IPS DF 4.7 (cell line): ENCODE measurements at regions not wholly inside any gene's neighbourhood (a gene's known extent, or its start where the extent isn't known, plus 50 kb on each side); places are given as distances from the start of the nearest gene placed in this dataset.

ENCODE experiments used
- DNase-seq: peaks from one replicate; pipeline ENCODE4 v3.0.0-alpha.2; 2013; ENCODE audit warnings: low spot score; ENCODE audit errors: extremely low read depth

DNA sequence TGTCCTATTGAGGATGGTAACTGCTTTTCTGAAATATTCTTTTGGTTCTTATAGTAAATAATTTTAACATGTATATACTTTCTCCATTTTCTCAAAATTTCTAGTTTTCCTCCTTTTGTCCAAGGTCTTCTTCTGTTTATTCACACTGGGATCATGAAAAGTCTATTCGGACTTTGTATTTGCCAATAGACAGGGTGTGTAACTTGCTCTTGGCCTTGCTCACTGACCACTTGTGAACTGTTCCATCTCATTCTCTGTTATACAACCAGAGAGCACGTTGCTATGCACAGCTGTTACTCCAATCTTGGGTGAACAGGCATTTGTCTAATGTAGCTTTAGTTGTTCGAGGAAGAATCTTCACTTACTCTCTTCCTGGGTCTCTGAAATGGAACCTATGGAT, 388.9 kb downstream of the SH3GL2 start:
- DNase-seq, result no peak

DNA sequence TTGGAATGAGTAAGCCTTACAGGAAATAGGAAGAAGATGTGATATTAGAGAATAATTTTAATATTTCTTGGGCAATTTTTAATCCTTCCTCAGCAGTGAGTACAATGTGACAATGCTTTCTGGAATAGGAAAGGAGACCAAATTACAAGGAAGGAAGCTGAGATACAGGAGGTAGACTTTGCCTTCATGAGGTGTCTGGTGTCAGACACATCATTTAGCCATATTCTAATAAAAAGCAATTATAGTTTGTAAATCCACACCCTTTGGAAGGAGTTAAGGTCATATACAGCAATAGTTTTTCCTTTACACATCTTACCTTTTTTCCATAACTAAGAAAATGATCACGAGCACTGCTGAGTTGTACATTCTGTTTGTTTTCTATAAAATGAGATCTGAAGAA, 390.4 kb downstream of the SH3GL2 start:
- DNase-seq, result no peak

DNA sequence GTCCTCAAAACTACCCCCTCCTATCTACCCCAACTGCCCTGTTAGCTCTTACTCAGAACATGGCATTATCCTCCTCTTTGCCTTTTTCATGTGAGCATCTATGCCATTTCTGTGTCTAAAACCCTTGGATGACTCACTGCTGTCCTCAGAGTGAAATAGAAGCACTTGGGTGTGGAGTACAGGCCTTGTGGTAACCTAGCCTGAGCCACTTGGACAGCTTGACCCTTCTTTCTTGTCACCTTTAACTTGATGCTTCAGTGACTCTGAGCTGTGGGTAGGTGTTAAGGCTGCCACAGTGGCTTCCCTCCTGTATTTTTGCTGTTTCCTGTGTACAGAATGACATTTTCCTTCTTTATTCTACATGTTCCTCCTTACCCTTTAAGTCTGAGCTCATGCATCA, 391.4 kb downstream of the SH3GL2 start:
- DNase-seq, result no peak

DNA sequence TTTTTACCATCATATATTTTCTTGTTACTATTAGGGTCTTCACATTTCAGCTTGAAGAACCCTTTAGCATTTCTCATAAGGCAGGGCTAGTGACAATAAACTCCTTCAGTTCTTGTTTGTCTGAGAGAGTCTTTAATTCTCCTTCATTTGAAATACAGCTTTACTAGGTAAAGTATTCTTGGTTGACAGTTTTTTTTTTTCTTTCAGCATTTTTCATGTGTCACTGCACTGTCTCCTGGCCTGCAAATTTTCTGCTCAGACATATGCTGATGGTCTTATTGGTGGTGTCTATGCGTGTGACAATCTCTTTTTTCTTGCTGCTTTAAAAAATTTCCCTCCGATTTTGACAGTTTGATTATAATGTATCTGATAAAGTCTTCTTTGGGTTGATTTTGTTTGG, 399.9 kb downstream of the SH3GL2 start:
- DNase-seq, result no peak

DNA sequence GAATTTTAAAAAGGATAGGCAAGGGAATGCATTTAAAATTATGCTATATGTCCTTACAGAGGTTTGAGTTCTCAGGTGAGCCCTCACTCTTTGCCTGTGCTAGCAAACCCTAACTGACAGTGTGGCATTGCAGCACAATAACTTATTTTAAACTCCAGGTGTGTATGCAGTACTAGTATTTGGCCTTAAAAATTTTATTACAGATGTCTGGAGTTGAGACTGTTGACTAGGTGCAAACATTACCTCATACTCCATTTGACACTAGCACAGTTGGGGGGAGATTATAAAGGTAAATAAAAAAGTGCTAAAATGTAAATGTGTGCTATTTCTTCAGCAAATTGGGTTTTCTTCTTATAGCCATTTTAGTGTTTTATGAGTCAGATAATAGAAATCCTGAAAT, 407.7 kb downstream of the SH3GL2 start:
- no peak for DNase-seq

DNA sequence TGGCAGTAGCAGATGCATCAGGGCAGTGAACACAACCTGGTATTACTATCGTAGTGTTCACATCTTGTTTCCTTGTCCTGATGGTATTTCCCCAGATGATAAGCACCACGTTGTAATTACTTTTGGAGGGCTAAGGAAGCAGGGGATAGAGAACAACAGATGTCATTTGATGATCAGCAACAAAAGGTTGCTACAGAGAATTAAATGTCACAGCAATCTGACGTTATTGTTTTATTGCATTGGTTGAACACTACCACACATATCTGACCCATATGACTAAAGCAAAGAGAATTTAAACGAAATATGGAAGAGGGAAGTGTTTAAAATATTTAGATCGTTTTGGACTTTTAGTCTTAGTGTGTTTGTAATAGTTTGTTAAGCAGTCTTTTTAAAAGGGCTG, 408.3 kb downstream of the SH3GL2 start:
- no peak for DNase-seq

DNA sequence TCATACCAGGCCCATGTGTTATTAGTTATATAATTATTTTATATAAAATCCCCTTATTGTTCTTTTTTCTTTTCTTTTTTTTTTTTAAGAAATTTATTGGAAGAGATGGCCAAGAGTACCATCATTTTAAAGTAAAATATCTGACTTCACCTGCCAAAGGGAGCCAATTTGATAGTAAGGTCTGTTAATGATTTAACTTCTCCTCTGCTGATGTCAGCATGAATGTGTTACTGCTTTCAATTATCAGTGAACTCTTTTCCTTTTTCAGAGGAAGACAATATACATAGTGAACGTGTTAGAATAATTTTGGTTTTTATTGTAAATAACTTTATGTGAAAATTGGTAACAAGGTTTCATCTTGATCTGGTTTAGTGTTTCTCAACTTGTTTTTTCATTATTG, 409.6 kb downstream of the SH3GL2 start:
- DNase-seq, result no peak

DNA sequence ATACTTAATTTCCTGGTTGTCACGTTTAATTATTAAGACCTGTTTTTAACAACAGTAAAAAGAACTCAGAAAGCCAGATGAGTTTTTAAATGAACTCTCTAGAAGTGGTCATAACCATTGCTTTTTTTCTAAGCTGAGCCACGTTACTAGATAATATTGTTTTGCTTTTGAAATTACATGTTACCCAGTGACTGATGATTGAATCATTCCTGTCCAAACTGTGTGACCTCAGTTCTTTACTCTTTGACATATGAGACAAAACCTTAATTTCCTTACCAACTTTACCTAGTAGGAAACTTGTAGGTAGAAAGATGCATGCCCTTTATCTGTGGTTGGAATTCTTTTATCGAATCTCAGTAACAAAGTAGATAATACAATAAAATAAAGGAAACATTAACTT, 411.7 kb downstream of the SH3GL2 start:
- DNase-seq, result no peak

DNA sequence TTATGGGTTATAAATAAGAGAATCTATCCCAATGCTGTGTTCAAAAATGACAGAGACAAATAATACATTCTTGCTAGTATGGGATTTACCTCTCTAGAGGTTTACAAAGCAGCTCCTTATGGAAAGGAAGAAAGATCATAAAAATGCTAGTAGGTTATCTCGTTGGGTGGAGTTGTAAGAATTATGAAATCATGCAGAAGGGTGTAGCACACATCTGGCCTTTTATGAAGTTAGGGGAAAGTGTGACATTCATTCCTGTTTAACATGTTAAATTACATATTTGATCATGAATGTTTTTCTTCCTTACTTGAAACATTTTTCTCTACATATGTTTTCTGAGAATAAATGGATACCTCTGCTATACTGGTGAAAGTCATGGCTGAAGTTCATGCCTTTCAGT, 414.2 kb downstream of the SH3GL2 start:
- DNase-seq, result no peak

DNA sequence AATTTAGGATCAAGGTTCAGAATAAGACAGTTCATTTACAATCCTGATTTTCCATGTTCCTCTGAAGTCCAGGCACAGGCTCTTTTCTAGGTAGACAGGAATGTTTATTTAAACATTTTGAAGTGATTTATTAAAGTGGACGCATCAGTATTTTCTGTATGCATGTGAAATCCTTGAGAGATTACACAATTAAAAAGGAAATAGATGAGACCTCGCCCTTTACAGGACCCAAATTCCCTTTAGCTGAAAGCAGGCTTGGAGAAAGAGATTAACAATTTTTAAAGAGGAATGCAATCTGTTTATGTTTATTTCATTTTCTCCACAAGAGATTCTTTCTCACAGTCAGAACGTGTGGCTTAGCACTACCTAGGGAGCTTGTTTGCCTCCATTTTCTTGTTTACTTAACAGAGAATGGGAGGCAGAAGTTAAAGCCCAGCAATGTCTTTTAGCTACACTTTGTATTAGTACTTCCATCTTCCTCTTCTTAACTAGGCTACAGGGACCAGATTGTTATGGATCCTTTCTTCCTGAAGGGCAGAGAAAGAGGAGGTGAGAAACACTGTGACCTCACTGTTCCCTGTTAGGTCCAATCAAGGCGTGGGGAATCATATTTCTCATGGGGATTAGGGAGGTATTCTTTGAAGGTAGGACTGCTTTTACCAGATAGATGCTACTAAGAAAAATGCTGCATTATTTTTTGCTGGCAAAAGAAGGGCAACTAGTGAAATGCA, 416.0 kb downstream of the SH3GL2 start:
- no peak for DNase-seq

DNA sequence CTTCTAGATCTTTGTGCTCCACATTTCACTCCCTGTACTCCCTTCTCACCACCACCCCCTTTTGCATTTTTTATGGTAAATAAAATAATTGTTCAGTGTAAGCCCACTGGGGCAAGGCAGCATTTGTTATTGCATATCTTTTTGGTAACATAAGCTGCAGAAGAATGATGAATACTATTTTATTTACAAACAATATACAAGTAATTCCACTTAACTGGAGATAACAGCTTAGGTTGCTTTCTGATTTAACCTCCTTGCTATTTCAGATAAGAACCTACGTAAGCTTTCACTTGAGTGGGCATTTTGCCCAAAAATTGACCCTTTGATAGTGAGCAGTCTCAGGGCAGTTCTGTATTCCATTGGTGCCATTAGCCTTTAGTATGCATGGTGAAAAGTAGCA, 417.9 kb downstream of the SH3GL2 start:
- DNase-seq, result no peak

DNA sequence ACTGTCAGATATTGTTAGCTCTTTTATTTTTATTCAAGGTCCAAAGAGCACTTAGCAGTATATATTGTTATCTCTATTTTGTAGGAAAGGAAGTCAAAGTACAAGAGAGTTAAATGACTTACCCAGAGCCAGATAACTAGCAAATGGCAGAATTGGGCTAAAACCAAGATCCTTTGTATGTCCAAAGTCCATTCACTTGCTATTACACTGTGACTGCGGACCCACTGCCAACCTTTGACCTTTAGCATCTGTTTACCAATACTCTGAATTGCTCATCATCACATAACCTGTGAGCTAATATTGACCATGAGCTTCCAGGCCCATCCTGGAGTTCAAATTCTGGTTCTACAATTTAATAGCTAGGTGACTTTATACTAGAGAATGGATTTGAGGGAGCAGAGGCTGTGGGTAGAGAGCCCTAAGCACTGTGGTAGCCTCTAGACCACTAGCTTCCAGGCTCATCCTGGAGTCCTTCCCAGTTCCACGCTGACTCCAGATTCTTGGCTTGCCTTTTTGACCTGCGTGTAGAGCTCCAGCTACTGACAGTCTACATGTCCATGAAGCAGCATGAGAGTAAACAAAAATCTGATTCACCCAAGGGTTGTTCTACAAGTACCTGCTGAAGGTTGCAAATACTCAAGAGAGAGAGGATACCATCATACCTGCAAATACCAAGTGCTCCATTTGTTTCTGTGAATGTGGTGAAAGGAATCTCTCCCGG, 424.0 kb downstream of the SH3GL2 start:
- DNase-seq, result no peak

DNA sequence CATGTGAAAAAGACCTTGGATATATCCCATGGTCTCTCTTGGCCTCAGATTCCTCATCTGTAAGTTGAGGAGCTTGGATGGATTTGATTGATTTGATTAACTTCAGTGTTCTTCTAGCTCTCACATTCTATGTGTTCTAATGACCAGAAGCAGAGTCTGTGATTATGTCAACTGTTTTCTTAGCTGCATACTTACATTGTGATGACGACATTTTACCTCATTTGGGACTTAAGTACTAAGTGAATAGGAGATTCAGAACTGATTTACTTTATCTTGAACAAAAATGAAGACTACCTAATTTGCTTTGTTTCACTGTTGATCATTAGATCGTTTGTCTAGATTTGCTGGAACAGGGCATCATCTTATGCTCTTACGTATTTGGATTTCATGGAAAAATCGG, 427.7 kb downstream of the SH3GL2 start:
- DNase-seq, result no peak

DNA sequence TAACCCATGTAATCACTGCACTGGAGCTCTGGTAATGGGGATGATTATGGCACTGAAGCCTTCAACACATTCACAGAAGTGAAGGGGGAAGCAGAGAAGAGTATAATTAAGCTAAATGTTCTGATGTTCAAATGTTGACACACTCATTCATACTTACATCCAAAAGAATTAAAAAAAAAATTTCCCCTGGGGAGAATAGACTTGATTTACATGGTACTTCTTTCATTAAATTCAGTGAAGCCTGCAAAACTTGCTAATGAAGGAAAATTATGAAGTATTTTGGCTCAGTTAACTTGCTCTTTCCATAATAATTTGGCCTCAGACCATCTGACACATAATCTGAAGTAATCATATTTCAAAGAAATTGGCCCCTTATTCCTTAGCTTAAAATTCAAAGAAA, 428.8 kb downstream of the SH3GL2 start:
- DNase-seq, result no peak

DNA sequence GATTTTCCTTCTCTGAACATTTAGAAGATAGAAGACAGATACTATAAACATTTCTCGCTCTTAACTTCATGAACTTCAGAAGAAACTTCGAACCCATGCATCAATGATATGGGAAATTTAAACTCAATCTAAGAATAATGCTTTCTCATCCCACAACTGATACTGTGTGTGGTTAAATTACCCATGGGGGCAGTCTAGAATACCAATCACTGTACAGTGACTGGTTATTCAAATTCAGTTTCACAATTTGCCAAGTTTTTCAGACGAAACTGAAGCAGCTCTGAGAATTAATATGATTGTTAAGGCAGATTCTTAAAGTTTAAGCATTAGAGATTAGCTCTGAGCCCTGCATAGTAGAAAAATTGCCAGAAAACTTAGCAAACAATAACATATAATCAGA, 431.0 kb downstream of the SH3GL2 start:
- no peak for DNase-seq

DNA sequence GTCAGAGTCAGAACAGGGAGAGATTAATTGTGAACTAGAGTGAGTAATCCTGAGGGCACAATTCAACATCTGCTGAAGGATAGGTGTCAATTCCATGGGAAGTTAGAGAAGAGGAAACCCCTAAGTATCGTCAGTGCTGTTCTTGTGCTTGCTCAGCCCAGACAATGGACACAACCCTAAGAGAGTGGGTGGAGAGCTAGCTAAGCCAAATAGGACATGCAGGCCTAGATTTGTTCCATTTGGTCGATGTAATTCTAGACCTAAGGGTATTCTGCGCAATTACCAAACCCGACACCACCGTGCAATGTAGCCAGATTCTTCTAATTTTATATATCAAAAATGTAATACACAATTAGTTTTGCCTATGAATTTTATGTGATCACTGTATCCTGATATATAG, 431.6 kb downstream of the SH3GL2 start:
- no peak for DNase-seq

DNA sequence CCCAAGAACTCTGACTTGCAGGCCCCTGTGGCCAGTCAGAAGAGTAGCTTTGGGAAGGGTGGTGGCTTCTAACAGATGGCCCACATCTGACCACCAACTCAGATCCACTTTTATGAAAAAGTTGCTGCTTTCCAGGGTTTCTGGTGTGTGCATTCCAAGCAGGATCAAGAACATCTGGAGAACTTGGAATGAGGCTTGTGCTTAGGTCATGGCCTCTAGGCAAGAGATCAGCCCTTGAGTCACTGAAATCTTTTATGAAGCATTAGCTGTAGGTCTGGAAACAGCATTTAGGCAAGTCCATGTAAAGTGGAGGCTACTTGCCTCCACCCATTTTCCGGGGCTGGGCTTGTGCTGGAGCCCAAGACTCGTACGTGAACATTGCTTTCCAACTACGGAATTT, 433.3 kb downstream of the SH3GL2 start:
- DNase-seq, result no peak

DNA sequence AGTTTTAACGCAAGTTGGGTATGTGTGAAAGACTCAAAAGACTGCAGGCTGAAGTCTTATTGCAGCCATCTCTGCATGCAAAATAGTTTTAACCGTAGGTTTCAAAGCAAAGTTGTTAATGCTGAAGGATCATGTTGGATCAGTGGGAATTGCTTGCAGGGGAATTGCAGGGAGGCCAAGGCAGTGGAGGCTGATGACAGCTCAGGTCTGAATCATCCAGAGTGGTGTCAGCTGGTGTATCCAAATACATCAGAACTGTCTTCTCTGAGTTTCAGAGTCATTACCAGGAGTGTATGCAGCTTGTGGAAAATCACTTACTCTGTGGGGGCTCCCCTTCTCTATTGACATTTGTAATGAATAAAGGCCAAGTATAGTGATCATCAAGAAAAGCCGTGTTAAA, 435.7 kb downstream of the SH3GL2 start:
- DNase-seq, result no peak

DNA sequence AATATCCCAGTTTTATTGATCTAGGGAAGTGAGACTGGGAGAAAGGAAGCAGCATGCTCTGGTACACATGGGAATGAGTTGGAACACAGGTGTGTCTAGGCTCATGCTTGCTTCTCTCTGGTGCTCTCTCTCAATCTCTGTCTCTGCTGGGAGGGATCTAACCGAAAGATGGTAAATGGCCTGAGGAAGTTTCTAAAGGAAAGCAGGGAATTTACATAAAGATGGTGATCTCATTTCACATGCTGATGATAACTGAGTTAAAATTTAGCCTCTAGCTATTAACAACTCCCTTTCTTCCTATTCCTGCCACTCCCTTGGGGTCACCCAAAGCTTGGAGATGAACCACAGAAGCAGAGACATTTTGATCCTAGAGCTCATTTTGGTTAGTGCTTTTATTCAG, 436.2 kb downstream of the SH3GL2 start:
- DNase-seq, result no peak

DNA sequence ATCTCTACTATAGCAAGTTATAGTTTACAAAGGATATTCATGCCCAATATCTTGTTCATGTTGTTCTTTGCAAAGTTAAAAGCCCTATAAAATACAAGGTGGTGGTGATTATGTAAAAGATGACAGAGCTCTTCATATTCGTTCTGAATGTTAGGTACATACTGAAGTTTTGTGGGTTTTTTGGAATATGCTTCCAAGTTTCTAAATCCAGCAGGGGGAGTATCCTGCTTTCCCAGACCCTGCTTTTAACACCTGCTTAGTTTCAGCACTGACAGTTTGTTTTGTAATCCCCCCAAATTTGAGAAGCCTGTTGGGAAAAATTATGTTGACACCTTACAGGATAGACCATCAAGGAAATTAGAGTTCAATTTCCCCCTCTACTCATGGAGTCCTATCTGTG, 438.3 kb downstream of the SH3GL2 start:
- no peak for DNase-seq

DNA sequence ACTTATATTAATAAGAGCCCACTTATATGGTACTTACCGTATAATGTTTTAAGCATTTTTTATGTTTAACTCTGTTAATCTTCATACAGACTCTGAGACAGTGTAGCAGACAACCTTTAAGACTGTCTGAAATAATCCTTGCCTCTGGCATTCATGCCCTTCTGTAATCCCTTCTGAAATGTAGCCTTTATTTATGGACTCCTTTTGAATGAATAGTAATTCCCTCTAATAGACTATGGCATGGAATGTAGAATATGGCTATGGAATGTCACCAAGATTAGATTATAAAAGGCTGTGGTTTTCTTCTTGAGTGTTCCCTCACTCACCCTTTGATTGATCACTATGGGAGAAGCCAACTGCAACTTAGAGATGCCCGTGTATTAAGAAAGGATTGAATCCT, 439.4 kb downstream of the SH3GL2 start:
- DNase-seq, result no peak

DNA sequence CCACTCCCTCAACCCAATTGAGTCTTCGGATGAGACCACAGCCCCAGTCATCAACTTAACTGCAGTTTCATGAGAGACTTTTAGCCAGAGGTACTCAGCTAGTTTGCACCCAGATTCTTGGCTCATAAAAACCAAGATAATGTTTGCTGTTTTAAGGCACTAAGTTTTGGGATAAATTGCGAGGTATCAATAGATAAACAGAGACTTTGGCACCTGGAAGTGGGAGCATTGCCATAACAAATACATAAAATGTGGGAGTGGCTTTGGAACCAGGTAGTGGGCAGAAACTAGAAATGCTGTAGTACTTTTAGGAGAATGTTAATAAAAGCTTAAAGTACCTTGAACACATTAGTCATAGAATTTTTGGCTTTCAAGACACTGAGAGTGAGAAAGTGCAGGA, 439.8 kb downstream of the SH3GL2 start:
- DNase-seq, result no peak

DNA sequence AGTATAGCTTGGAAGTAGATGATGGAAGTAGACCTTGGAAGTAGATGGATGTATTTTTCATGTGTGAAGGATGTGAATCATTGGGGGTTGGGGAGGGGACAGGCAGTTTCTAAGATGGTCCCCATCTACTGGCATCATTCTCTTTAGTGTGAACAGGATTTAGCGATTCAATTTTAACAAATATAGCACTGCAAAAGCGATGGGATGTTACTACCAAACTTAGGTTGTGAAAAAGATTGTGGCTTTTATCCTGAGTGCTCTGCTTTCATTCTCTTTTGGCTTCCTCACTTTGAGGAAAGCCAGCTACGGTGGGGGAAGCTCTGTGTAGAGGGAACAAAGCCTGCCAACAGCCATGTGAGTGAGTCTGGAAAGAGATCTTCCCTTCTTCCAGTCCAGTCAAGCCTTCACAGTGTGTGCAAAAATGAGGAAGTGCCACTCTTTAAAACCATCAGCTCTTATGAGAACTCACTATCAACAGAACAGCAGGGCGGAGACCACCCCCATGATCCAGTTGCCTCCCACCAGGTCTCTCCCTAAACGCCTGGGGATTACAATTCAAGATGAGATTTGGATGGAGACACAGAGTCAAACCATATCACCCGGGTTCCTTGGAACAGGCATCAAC, 441.4 kb downstream of the SH3GL2 start:
- no peak for DNase-seq
